22Rv1 (cell line): ENCODE measurements at regions not wholly inside any gene's neighbourhood (a gene's known extent, or its start where the extent isn't known, plus 50 kb on each side); places are given as distances from the start of the nearest gene placed in this dataset.

Experiments used
- CTCF ChIP-seq: fragments of 450-650 bp; IDR thresholded peaks from 2 replicates; pipeline ENCODE4 v1.5.1; 2017; ENCODE audit warnings: mild to moderate bottlenecking
- ZFX ChIP-seq: fragments of 450-650 bp; IDR thresholded peaks from 2 replicates; pipeline ENCODE4 v1.6.1; 2017; ENCODE audit warnings: antibody characterized with exemption, borderline replicate concordance

- TF ChIP-seq CTCF = no peak
- TF ChIP-seq ZFX = no peak
Measured at GRCh38 chr6:130557481-130558112, 191.8 kb downstream of the TMEM200A start.
